ENCODE measurements at regions not wholly inside any gene's neighbourhood (a gene's known extent, or its start where the extent isn't known, plus 50 kb on each side); places are given as distances from the start of the nearest gene placed in this dataset.

- TF ChIP-seq YY1 (IDR thresholded peaks at IDR 0.05; ENCODE audit: low read depth) (no peak), RAD21 (IDR thresholded peaks at IDR 0.05; ENCODE audit: low read depth) (no peak), EP300 (IDR thresholded peaks at IDR 0.05; ENCODE audit: borderline replicate concordance) (no peak), CEBPB (IDR thresholded peaks at IDR 0.05) (no peak), CREB1 (IDR thresholded peaks at IDR 0.05; ENCODE audit: low read depth) (no peak), FOXM1 (IDR thresholded peaks at IDR 0.05; ENCODE audit: borderline replicate concordance, low read depth) (no peak), TEAD4 (IDR thresholded peaks at IDR 0.05) (no peak), TCF12 (IDR thresholded peaks at IDR 0.05; ENCODE audit: low read depth) (no peak)
- TF ChIP-seq, protein P1, sequence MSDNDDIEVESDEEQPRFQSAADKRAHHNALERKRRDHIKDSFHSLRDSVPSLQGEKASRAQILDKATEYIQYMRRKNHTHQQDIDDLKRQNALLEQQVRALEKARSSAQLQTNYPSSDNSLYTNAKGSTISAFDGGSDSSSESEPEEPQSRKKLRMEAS (IDR thresholded peaks at IDR 0.05), result no peak
- TF ChIP-seq, protein P2, sequence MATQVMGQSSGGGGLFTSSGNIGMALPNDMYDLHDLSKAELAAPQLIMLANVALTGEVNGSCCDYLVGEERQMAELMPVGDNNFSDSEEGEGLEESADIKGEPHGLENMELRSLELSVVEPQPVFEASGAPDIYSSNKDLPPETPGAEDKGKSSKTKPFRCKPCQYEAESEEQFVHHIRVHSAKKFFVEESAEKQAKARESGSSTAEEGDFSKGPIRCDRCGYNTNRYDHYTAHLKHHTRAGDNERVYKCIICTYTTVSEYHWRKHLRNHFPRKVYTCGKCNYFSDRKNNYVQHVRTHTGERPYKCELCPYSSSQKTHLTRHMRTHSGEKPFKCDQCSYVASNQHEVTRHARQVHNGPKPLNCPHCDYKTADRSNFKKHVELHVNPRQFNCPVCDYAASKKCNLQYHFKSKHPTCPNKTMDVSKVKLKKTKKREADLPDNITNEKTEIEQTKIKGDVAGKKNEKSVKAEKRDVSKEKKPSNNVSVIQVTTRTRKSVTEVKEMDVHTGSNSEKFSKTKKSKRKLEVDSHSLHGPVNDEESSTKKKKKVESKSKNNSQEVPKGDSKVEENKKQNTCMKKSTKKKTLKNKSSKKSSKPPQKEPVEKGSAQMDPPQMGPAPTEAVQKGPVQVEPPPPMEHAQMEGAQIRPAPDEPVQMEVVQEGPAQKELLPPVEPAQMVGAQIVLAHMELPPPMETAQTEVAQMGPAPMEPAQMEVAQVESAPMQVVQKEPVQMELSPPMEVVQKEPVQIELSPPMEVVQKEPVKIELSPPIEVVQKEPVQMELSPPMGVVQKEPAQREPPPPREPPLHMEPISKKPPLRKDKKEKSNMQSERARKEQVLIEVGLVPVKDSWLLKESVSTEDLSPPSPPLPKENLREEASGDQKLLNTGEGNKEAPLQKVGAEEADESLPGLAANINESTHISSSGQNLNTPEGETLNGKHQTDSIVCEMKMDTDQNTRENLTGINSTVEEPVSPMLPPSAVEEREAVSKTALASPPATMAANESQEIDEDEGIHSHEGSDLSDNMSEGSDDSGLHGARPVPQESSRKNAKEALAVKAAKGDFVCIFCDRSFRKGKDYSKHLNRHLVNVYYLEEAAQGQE (IDR thresholded peaks at IDR 0.05; ENCODE audit: low read depth), result no peak
Observed at GRCh38 chr21:28714777-28715464, 277.8 kb downstream of the LTN1 start.

Measured in Ishikawa (cell line).